HTR-8/SVneo (cell line): ENCODE measurements at regions not wholly inside any gene's neighbourhood (a gene's known extent, or its start where the extent isn't known, plus 50 kb on each side); places are given as distances from the start of the nearest gene placed in this dataset.
"Not testable (repeated sequence)": the region's sequence is repeated elsewhere in the genome, so short reads cannot be mapped to it uniquely, and the experiment has no call there.

ENCODE experiments used
- DNase-seq: peaks from one replicate; pipeline ENCODE4 v3.0.0; 2011; ENCODE audit warnings: low spot score, mixed read lengths; ENCODE audit not compliant: insufficient read length
- FAIRE-seq: peaks from 2 replicates; lab custom pipeline; 2011; peaks lifted over from hg19 to GRCh38; lab: Jason Lieb, UNC

- FAIRE-seq, DNase-seq: not testable (repeated sequence)
Observed at GRCh38 chrX:823073-823472, 192.5 kb downstream of the SHOX start.

- FAIRE-seq, result no peak
- DNase-seq, result no peak
Observed at GRCh38 chrX:821327-822107, 190.9 kb downstream of the SHOX start.

GRCh38 chrX:819684-820083 is 189.1 kb downstream of the SHOX start:
- DNase-seq (no peak), FAIRE-seq (no peak)

- DNase-seq, result no peak
- no peak for FAIRE-seq
Observed at GRCh38 chrX:817759-818300, 187.2 kb downstream of the SHOX start.

GRCh38 chrX:817147-817546 is 186.6 kb downstream of the SHOX start:
- not testable (repeated sequence) for FAIRE-seq

GRCh38 chrX:816411-816810 is 185.8 kb downstream of the SHOX start:
- no peak for FAIRE-seq
- DNase-seq, result no peak

More at GRCh38 chrX:817147-817546, 186.6 kb downstream of the SHOX start:
- not testable (repeated sequence) for DNase-seq

- DNase-seq, result no peak
- FAIRE-seq, result no peak
Observed at GRCh38 chrX:810186-810585, 179.6 kb downstream of the SHOX start.

GRCh38 chrX:809081-809480 is 178.5 kb downstream of the SHOX start:
- FAIRE-seq (no peak), DNase-seq (no peak)

GRCh38 chrX:806586-806985 is 176.0 kb downstream of the SHOX start:
- DNase-seq, result no peak
- FAIRE-seq, result no peak

- no peak for DNase-seq
- FAIRE-seq, result no peak
Observed at GRCh38 chrX:805988-806387, 175.4 kb downstream of the SHOX start.

GRCh38 chrX:805103-805670 is 174.6 kb downstream of the SHOX start:
- DNase-seq, result no peak
- no peak for FAIRE-seq

- DNase-seq (no peak), FAIRE-seq (no peak)
Observed at GRCh38 chrX:802846-803245, 172.3 kb downstream of the SHOX start.

- no peak for DNase-seq
- no peak for FAIRE-seq
Observed at GRCh38 chrX:799808-800207, 169.2 kb downstream of the SHOX start.

- no peak for FAIRE-seq
Observed at GRCh38 chrX:794311-794710, 163.7 kb downstream of the SHOX start.

GRCh38 chrX:793216-793770 is 162.7 kb downstream of the SHOX start:
- FAIRE-seq (no peak), DNase-seq (no peak)

More at GRCh38 chrX:794311-794710, 163.7 kb downstream of the SHOX start:
- DNase-seq, result no peak

- FAIRE-seq (no peak), DNase-seq (no peak)
Observed at GRCh38 chrX:791479-792034, 161.0 kb downstream of the SHOX start.

- no peak for FAIRE-seq
- no peak for DNase-seq
Observed at GRCh38 chrX:790783-791360, 160.3 kb downstream of the SHOX start.

GRCh38 chrX:790041-790506 is 159.5 kb downstream of the SHOX start:
- FAIRE-seq, result no peak

GRCh38 chrX:789096-789495 is 158.5 kb downstream of the SHOX start:
- FAIRE-seq (no peak), DNase-seq (no peak)

More at GRCh38 chrX:790041-790506, 159.5 kb downstream of the SHOX start:
- DNase-seq, result no peak

- DNase-seq (no peak), FAIRE-seq (no peak)
Observed at GRCh38 chrX:786441-786881, 155.9 kb downstream of the SHOX start.
